SKM-1 treated with dmso at 0.1 percent for 144 hours (cell line): ENCODE measurements at regions not wholly inside any gene's neighbourhood (a gene's known extent, or its start where the extent isn't known, plus 50 kb on each side); places are given as distances from the start of the nearest gene placed in this dataset.

Experiments
- DNase-seq: peaks from one replicate; lab custom pipeline; 2025; ENCODE audit not compliant: unreplicated experiment; lab: John Stamatoyannopoulos, UW

DNA sequence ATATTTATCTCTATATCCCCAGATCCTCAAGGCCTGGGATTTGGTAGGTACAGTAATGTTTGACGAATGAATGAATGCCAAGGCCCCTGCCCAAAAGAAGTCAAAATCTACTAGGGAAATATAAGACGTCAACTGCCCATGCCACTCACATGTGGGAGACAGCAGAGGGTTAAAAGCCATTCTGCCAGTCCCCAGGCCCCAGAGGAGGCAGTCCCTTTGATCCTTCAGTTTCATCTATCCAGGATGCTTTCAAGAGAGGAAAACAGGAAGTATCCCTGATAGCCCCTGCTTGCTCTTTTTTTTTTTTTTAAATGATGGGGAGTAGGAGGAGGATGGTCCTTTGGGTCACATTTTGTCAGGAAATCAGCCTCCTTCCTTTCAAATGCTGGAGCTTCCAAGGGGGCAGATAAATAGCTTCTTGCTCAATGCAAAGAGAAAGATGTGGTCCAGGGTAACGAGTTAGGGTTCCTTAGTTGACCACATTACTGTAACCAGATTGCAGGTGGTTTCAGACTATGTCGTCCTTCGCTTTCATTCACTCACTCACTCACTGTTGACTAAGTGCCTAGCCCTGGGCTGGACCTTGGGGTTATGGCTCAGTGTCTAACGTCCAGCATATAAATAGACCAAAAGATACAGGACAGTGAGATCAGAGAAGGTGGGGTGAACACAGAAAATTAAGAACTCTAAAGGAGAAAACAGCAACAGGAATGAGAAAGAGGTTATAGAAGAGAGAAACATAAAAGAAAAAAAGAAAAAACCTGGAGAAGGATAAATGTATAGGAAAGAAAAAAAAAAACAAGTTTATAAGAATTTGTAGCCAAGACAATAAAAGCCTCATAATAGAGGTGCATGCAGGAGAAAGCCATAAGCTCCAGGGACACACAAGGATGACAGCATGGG, 64.6 kb upstream of the PIM1 start:
- DNase-seq: no peak

GRCh38 chr6:37106051-37106363, 63.9 kb upstream of the PIM1 start:
- no peak for DNase-seq

DNA sequence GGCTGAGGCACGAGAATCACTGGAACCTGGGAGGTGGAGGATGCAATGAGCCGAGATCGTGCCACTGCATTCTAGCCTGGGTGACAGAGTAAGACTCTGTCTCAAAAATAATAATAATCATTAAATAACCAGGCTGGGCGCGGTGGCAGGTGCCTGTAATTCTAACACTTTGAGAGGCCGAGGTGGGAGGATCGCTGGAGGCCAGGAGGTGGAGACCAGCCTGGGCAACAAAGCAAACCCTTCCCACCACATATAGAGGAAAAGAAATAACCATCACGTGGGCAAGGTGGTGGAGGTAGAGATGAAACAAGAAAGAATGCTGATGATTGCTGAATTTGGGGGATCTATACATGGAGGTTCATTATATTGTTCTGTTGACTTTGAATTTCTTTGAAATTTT, 63.4 kb upstream of the PIM1 start:
- no peak for DNase-seq

DNA sequence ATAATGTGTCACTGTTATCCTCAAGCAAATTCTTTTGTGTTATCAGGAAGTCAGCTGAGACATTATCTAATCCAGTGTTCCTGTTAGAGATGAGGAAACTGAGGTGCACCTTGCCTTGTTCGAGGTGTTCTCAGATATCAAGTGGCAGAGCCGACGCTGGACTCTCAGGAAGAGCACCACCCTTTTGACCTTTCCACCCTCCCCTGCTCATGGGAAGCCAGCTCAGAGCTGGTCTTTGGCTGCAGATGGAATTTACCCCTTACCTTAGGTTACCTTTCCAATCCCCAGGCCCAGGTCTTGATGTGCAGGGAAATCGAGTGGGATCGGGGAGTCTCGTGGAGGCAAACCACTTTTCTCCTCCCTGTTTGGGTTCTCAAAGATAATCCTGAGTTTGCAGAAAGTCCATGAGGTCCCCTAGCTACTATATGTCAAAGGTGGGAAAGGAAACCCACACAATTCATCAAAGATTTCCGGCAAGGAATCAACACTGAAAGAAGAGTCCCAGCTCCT, 62.9 kb upstream of the PIM1 start:
- DNase-seq: no peak

- DNase-seq: no peak
These were observed 60.0 kb upstream of the PIM1 start for GRCh38 chr6:37109714-37110499.

DNA sequence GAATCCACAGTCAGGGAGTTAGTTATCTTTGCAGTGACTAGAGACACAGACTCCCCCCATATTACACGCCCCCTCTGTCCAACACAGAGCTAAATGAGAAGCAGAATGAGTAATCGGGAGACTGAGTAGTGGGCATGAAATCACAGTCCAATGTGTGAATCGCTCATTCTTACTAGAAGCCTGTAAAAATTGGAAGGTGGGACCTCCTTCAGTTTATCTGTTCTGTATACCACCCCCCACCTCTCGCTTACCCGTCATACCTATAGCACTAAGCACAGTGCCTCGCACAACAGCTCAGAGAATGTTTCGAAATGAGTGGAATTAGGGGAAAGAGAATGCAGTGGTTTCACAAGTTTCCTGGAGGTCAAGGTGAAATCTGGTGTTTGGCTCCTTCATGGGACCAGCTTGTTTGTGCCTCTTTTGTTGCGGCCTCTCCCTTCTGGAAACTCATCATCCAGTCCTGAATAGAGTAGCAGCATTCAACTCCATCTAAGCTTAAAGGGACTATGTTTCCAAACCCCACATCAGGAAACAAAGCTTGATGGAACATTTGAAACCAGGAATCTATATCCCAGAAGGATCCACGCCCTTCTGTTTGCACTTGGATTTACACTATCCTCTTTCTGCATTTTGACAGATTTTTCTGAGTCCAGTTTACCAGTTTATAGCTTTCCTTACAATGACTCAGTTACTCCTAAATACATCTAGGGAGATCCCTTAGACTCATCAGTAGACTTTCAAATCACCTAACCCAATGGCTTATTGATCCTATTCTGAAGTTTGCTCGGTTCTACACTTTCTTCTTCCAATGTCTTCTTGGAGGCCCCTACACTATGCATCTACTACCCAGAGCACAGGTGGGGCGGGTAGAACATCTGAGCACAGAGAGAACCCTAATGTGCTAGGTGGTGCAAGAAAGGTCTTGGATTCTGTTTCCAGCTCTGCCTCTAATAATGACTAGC, 59.2 kb upstream of the PIM1 start:
- no peak for DNase-seq

GRCh38 chr6:37113976-37114375, 56.0 kb upstream of the PIM1 start:
- DNase-seq: no peak

DNA sequence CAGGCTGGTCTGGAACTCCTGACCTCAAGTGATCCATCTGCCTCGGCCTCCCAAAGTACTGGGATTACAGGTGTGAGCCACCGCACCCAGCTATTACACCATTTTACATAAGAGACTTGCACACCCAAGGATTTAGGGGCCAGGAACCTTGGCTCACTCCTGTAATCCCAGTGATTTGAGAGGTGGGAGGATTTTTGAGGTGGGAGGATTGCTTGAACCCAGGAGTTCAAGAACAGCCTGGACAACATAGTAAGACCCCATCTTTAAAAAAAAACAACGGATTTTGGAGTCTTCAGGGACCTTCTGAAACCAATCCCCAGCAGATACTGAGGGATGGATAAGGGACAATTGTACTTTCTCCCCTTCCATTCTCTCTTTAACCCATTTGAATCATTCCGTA, 55.3 kb upstream of the PIM1 start:
- DNase-seq: no peak

DNA sequence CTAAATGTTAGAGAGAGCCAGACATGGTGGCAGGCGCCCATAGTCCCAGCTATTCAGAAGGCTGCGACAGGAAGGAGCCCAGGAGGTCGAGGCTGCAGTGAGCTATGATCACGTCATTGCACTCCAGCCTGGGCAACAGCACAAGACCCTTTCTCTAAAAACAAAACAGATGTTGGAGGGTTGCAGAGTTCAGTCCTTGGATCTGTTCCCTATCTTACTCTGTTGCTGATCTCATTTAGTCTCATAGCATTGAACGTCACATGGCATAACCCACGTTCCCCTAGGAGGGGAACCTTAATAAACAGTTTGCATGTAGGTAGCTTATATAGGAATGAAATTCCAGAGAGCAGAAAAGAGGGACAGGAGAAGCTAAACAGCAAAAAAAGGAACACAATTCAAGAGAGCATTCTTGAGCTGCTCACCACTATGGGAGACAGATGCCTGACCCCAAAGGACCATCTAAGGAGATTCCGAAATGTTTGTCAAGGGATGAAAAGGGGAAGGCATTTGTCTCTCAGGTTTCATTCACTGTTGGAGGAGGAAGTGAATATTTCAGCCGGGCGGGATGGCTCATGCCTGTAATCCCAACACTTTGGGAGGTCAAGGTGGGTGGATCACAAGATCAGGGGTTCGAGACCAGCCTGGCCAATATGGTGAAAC, 54.6 kb upstream of the PIM1 start:
- no peak for DNase-seq

GRCh38 chr6:37116326-37116725, 53.6 kb upstream of the PIM1 start:
- no peak for DNase-seq

- DNase-seq: no peak
These were observed 50.5 kb upstream of the PIM1 start for GRCh38 chr6:37119387-37119886.
